ENCODE measurements at regions not wholly inside any gene's neighbourhood (a gene's known extent, or its start where the extent isn't known, plus 50 kb on each side); places are given as distances from the start of the nearest gene placed in this dataset.
"Not testable (repeated sequence)": the region's sequence is repeated elsewhere in the genome, so short reads cannot be mapped to it uniquely, and the experiment has no call there.

GRCh38 chr14:101673873-101674272 is 87.6 kb upstream of the PPP2R5C start:
- Histone ChIP-seq H3K27ac (ENCODE audit: extremely low read depth, low read depth, low read length) (no peak overlapping the region), H3K9me3 (ENCODE audit: control insufficient read depth, insufficient read depth, low read depth, low read length) (no peaks in the 10 kb centered on the region), H3K4me3 (ENCODE audit: low read depth, low read length) (no peak overlapping the region), H3K4me1 (ENCODE audit: control insufficient read depth, insufficient read depth, low read length) (no peaks in the 10 kb centered on the region), H3K36me3 (ENCODE audit: control insufficient read depth in 2 of 2, insufficient read depth in 1 of 2, low read length in 2 of 2) (no peaks in the 10 kb centered on the region)
- CTCF ChIA-PET: no interaction called here
- no peak for TF ChIP-seq ZNF341 (tag by site-specific recombination; IDR thresholded peaks at IDR 0.05; ENCODE audit: low read depth)
- no peak for TF ChIP-seq ZNF391 (tag by site-specific recombination; IDR thresholded peaks at IDR 0.05; ENCODE audit: borderline replicate concordance, low read depth)
- TF ChIP-seq HOXD13 (CRISPR knock-in tag; IDR thresholded peaks at IDR 0.05; ENCODE audit: borderline replicate concordance): no peak
- TF ChIP-seq ZNF585B (tag by site-specific recombination; IDR thresholded peaks at IDR 0.05): no peak
- TF ChIP-seq EGR2 (tag by site-specific recombination; IDR thresholded peaks at IDR 0.05; ENCODE audit: low read depth): no peak
- no peak for TF ChIP-seq ZNF10 (tag by site-specific recombination; IDR thresholded peaks at IDR 0.05)
- no peak for TF ChIP-seq PBX3 (CRISPR knock-in tag; IDR thresholded peaks at IDR 0.05)
- no peak for TF ChIP-seq ZNF146 (tag by site-specific recombination; IDR thresholded peaks at IDR 0.05)
- TF ChIP-seq ZNF416 (tag by site-specific recombination; IDR thresholded peaks at IDR 0.05): no peak
- TF ChIP-seq ZNF449 (tag by site-specific recombination; IDR thresholded peaks at IDR 0.05): no peak
- TF ChIP-seq ZNF747 (tag by site-specific recombination; IDR thresholded peaks at IDR 0.05): no peak
- TF ChIP-seq MZF1 (tag by site-specific recombination; IDR thresholded peaks at IDR 0.05; ENCODE audit: borderline replicate concordance): no peak
- POLR2A ChIA-PET: no interaction called here

- 0 out of 2 replicates have a peak, but pooled peaks have one; percentile 50 for TF ChIP-seq ZNF146 (tag by site-specific recombination; IDR thresholded peaks at IDR 0.05)
- H3K4me1 ChIP-seq (ENCODE audit: control insufficient read depth, insufficient read depth, low read length); POLR2A ChIA-PET; H3K27ac ChIP-seq (ENCODE audit: extremely low read depth, low read depth, low read length); H3K9me3 ChIP-seq (ENCODE audit: control insufficient read depth, insufficient read depth, low read depth, low read length); H3K4me3 ChIP-seq (ENCODE audit: low read depth, low read length); H3K36me3 ChIP-seq (ENCODE audit: control insufficient read depth in 2 of 2, insufficient read depth in 1 of 2, low read length in 2 of 2): not testable (repeated sequence)
- CTCF ChIA-PET: interaction anchor here (1.5 kb wide), 1 partner anchor 1292 kb away, joined by 3 read pairs; no protein-coding TSS in a partner anchor
Measured at GRCh38 chr14:101675835-101676234, 85.7 kb upstream of the PPP2R5C start.

- H3K9me3 ChIP-seq (ENCODE audit: control insufficient read depth, insufficient read depth, low read depth, low read length); H3K36me3 ChIP-seq (ENCODE audit: control insufficient read depth in 2 of 2, insufficient read depth in 1 of 2, low read length in 2 of 2); H3K4me3 ChIP-seq (ENCODE audit: low read depth, low read length); H3K27ac ChIP-seq (ENCODE audit: extremely low read depth, low read depth, low read length); POLR2A ChIA-PET; H3K4me1 ChIP-seq (ENCODE audit: control insufficient read depth, insufficient read depth, low read length): not testable (repeated sequence)
- CTCF ChIA-PET: interaction anchor here (0.7 kb wide), 1 partner anchor 232 kb away, joined by 3 read pairs; no protein-coding TSS in a partner anchor
Measured at GRCh38 chr14:101677912-101678327, 83.6 kb upstream of the PPP2R5C start.

GRCh38 chr14:101681795-101682194 is 79.7 kb upstream of the PPP2R5C start:
- ChIA-PET CTCF (interaction anchor here (0.5 to 0.7 kb wide), 3 partner anchors 49 to 1308 kb away, joined by 3 read pairs; no protein-coding TSS in a partner anchor), POLR2A (no interaction called here)
- no peaks in the 10 kb centered on the region for H3K9me3 ChIP-seq (ENCODE audit: control insufficient read depth, insufficient read depth, low read depth, low read length)
- no peak overlapping the region for H3K4me3 ChIP-seq (ENCODE audit: low read depth, low read length)
- TF ChIP-seq ZNF571 (tag by site-specific recombination; IDR thresholded peaks at IDR 0.05): no peak
- no peak for TF ChIP-seq ZNF416 (tag by site-specific recombination; IDR thresholded peaks at IDR 0.05)
- TF ChIP-seq YY1 (tag by site-specific recombination; IDR thresholded peaks at IDR 0.05): no peak
- no peak for TF ChIP-seq ZNF146 (tag by site-specific recombination; IDR thresholded peaks at IDR 0.05)
- no peak for TF ChIP-seq MZF1 (tag by site-specific recombination; IDR thresholded peaks at IDR 0.05; ENCODE audit: borderline replicate concordance)
- no peak for TF ChIP-seq KLF10 (tag by site-specific recombination; IDR thresholded peaks at IDR 0.05)
- TF ChIP-seq ZNF404 (tag by site-specific recombination; IDR thresholded peaks at IDR 0.05): no peak
- H3K36me3 ChIP-seq (ENCODE audit: control insufficient read depth in 2 of 2, insufficient read depth in 1 of 2, low read length in 2 of 2): no peaks in the 10 kb centered on the region
- no peak overlapping the region for H3K27ac ChIP-seq (ENCODE audit: extremely low read depth, low read depth, low read length)
- H3K4me1 ChIP-seq (ENCODE audit: control insufficient read depth, insufficient read depth, low read length): no peaks in the 10 kb centered on the region
